M059J (cell line): ENCODE measurements at regions not wholly inside any gene's neighbourhood (a gene's known extent, or its start where the extent isn't known, plus 50 kb on each side); places are given as distances from the start of the nearest gene placed in this dataset.

Experiments
- DNase-seq: peaks from one replicate; pipeline ENCODE4 v3.0.0-alpha.2; 2012; ENCODE audit warnings: low read depth

- no peak for DNase-seq
Measured at GRCh38 chr5:2441495-2442180, 309.8 kb downstream of the IRX2 start.

GRCh38 chr5:2439608-2440007, 311.9 kb downstream of the IRX2 start:
- DNase-seq: no peak

DNA sequence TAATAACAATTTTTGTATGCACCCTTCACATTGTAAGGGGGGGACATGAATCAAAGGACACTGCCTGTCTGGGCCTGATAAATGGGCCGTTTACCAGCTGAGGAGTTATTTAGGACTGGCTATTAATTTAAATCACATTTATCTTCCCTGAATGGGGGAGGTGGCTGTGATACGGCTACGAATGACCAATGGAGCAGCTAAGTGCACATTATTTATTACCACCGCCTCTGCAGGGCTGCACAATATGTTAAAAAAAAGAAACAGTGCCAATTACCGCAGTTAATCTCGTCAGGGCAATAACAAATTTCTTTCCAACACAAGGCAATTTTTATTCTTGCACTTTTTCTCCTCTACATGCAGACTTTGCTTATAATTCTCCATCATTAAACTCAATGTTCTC, 318.4 kb downstream of the IRX2 start:
- no peak for DNase-seq

GRCh38 chr5:2432076-2432920, 319.2 kb downstream of the IRX2 start:
- no peak for DNase-seq

- DNase-seq: peak; percentile 56
Measured at GRCh38 chr5:2430606-2431005, 320.9 kb downstream of the IRX2 start.

GRCh38 chr5:2427983-2428382, 323.5 kb downstream of the IRX2 start:
- DNase-seq: no peak

- DNase-seq: no peak
Measured at GRCh38 chr5:2423634-2424033, 327.8 kb downstream of the IRX2 start.

GRCh38 chr5:2417301-2417700, 334.2 kb downstream of the IRX2 start:
- no peak for DNase-seq

DNA sequence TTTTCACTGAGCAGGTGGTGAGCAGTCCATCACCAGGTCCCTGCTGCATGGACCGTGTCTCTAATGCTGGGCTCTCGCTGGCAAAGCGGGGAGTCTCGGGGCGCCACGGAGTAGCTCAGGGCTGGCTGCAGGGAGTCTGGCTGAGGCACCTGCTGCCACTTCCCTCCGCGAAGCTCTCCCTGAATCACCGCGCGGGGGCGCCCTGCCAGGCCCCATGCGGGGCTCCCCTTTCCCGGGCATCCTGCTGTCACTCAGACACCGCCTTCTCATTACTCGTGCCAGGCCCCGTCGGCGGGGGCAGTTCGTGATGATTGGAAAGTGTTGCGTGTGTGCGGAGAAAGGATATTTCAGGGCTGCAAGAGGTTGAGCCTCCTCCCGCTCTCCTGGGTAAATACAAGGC, 335.8 kb downstream of the IRX2 start:
- no peak for DNase-seq

DNA sequence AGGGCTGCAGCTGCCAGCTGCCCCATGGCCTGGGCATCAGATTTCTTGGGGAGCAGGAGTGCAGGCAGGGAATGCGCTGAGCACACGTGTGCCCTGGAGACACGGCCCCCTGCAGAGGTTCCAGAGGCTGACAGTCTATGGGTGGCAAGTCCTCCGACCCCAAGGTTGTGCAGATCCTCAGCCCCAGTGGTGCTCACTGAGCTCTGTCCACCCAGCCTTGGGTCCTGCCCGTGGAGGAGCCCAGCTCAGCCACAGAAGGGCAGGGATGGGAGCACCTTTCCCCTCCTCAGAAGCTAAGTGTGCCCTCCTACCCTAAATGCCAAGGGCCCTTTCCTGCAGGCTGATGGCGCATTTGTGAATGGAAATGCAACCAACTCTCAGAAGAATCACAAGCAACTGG, 341.0 kb downstream of the IRX2 start:
- DNase-seq: no peak

DNA sequence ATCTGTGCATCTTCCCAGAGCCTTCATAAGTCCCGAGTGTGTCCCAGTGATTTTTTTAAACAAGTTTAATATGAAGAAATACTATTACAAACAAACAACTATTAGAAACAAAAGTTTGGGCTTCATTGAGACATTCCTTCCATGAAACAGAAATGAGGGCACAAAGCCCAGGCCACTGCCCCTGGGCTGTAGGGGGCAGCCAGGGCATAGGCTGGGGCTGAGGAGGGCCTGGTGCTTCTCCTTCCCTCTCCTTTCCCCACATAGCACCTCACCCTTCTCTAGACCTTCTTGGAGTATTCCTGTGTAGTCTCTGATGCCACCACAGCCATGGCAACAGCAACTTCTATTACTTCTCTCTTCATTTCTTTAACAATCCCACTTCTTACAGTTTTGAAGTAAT, 348.2 kb downstream of the IRX2 start:
- no peak for DNase-seq

DNA sequence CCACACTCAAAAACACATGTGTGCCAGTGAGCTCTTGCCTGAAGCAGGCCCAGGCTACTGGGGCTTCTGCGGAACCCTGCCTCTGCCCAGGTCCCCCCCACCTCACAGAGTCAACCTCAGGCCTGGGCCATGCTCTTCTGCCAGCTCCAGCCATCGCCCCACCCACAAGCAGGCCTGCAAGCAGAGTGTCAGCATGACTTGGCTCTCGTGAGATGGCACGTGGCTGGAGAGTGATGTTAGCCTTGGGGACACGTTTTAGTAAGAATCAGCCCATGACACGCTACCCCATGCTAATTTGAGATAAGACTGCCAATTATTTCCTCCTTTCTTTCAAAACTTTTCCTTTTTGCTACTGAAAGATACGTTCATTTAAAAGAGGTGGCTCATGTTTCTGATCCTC, 351.7 kb downstream of the IRX2 start:
- no peak for DNase-seq

DNA sequence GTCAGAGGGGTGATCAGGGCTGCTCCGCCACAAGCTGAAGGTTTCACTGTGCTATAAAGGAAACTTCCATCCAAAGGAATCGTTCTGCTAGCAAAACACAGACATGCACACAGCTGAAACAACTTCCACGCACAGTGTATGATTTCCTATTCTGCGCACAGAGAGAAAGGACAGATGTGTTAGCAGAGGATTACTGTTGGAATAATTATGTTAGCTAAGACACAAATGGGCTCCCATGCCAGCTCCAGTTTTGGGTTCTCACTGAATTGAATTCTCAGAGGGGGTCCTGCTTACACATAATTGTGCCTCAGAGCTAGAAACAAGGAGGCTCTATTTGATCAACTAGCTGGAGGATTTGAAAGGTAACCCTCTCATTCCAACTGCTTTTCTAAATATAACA, 352.4 kb downstream of the IRX2 start:
- DNase-seq: no peak

- DNase-seq: no peak
Measured at GRCh38 chr5:2393556-2393955, 357.9 kb downstream of the IRX2 start.

- DNase-seq: no peak
Measured at GRCh38 chr5:2391566-2391965, 359.9 kb downstream of the IRX2 start.

- DNase-seq: no peak
Measured at GRCh38 chr5:2391021-2391420, 360.5 kb downstream of the IRX2 start.

DNA sequence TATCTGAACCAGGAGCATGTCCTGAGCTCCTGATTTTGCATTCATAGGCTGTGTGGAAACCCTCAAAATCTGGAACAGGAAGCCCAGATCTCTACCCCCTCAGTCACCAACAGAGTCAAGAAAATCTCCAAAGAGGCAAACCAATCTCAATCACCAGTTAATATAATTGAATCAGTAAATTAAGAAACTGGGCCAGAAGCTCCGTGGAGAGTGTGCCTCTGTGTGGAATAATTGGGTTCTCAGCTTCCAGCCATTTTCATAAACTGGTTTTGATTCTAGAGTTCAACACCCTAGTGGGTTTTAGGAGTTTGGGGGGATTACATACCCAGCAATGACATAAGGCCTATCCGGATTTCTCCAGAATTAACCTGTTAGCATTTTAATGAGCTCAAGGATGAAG, 362.9 kb downstream of the IRX2 start:
- no peak for DNase-seq

- DNase-seq: no peak
Measured at GRCh38 chr5:2387634-2388325, 363.7 kb downstream of the IRX2 start.

DNA sequence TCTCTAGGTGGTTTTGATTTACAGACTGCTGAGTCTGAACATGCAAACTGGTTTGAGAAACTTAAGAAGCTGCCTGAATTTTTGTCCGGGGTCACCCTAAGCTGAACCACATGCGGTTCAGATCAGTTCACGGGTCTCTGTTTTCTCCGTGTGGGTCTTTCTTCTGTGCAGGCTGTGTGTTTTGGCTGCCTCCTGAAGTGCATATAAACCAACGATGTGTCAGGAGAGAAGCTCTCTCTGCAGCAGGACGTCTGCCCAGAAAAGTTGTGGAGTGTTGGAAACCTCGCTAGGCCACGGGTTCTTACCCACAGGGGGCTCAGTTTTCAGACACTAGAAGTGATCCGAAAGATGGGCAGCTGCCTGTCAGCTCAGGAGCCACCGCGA, 364.2 kb downstream of the IRX2 start:
- no peak for DNase-seq

DNA sequence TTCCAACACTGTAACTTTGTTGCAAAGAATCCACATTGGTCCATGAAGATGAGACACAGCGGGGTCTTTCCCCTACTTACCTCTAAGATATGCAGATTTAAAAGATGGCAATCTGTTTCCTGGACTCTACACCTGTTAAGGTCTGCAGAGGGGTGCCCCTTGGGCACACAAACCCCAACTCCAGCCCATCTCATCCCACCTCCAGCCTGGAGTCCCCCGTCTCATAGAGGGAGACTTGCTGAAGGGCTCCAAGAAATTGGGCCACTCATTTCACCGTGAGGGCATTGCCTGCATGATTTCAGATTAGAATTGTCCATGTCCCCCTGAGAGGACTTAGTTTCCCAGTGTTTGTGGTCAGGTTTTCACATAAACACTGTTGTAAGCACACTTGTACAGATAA, 365.7 kb downstream of the IRX2 start:
- DNase-seq: no peak

DNA sequence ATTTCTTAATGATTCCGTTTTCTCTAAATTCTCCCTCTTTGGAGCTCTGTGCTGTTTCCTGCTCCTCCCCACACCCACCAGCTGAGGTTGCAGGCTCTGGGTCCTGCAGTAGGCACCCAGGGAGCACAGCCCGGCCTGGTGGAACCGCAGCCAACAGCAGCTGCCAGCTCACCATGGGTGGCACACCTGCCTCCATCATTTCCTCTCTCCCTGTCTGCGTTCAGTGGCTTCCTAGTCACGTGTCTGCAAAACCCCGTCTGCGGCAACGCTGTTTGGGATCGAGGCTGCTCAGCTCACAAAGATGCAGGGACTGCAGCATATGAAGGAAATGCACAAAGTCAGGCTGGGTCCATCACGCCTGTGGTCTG, 367.8 kb downstream of the IRX2 start:
- DNase-seq: no peak

- DNase-seq: no peak
Measured at GRCh38 chr5:2382776-2383697, 368.4 kb downstream of the IRX2 start.
